GM23248 (cell line): ENCODE measurements at regions not wholly inside any gene's neighbourhood (a gene's known extent, or its start where the extent isn't known, plus 50 kb on each side); places are given as distances from the start of the nearest gene placed in this dataset.

Experiments used
- EZH2 ChIP-seq: fragments of 200-600 bp; sonication (generic); IDR thresholded peaks from 2 replicates; pipeline ENCODE4 v1.6.1; 2018; ENCODE audit warnings: antibody characterized with exemption, mild to moderate bottlenecking; ENCODE audit not compliant: insufficient read depth, poor library complexity, severe bottlenecking
- EZH2phosphoT487 ChIP-seq: fragments of 200-600 bp; sonication (generic); IDR thresholded peaks from 2 replicates; pipeline ENCODE4 v1.6.1; 2018; ENCODE audit warnings: antibody characterized with exemption, moderate library complexity, mild to moderate bottlenecking, low read depth; ENCODE audit not compliant: insufficient read depth

DNA sequence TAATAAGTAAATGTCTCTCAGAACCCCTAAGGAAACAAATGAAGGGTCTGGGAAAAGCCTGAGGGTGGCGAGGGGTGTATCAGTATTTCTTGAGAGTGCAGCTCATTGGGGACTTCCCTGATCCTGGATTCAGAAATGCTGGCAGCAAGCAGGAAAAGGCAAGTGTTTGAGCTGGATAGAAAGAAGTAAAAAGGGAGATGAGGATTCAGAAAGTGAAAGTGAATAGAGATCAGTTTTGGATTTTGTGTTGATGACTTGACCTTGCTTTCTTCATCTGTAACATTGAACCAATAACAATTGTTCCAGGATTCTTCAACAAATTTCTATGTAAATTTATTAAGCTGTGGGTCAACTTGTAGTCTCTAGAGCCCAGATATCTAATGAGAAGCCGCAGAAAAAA lies 66.9 kb upstream of the CTSC start:
- no peak for TF ChIP-seq EZH2phosphoT487
- no peak for TF ChIP-seq EZH2
